ENCODE measurements at regions not wholly inside any gene's neighbourhood (a gene's known extent, or its start where the extent isn't known, plus 50 kb on each side); places are given as distances from the start of the nearest gene placed in this dataset.

DNA sequence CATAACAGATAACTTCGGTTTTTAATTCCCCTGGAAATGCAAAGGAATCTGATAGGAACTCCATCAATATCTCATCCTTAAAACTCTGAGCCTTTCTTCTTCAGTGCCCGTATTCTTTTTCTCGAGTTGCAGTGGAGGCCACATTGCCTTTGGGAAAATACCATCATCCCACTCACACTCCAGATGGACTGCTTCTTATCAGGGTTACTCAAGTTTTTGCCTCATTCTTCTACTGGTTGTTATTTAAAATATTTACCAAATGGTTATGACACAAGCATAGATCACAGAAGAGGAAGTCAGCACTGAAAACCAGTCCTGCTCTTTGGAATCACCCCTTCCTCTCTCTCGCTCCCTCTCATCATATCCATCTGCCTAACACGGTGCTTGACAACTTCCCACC lies 1020.5 kb upstream of the SLC10A2 start (continued):
- TF ChIP-seq, protein P1, sequence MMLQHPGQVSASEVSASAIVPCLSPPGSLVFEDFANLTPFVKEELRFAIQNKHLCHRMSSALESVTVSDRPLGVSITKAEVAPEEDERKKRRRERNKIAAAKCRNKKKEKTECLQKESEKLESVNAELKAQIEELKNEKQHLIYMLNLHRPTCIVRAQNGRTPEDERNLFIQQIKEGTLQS (IDR thresholded peaks at IDR 0.05), result no peak
- no peak for TF ChIP-seq JUND (IDR thresholded peaks at IDR 0.05)
- no peak for TF ChIP-seq FOSL1 (IDR thresholded peaks at IDR 0.05; ENCODE audit: low read depth)
- no peak for TF ChIP-seq EZH2phosphoT487 (IDR thresholded peaks at IDR 0.05; ENCODE audit: borderline replicate concordance)
- TF ChIP-seq ELF1 (IDR thresholded peaks at IDR 0.05; ENCODE audit: borderline replicate concordance, low read depth), result no peak

DNA sequence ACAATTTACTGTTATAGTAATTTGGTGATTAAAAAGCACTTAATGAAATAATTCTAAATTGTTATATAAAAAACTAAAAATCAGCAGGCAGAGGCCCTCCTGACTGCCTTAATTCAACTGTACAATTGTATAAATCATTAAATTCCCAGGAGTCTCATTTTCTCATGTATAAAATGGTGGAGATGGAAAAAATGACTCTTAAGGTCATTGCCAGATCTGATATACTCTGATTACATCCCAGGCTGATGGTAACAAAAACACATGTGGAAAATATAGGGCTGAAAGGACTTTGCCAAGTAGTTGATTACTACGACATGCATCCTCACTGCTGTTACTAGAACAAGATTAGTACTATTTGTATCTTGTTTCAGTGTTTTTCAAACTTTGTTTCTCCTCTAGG lies 1020.0 kb upstream of the SLC10A2 start:
- Histone ChIP-seq H3K36me3 (ENCODE audit: control insufficient read depth in 1 of 2, insufficient read depth in 2 of 2, low read length in 2 of 2) (no peaks in the 10 kb centered on the region), H3K27ac (ENCODE audit: low read depth, low read length) (no peak overlapping the region), H3K27me3 (ENCODE audit: insufficient read depth, low read length) (no peaks in the 10 kb centered on the region), H4K20me1 (ENCODE audit: insufficient read depth) (no peaks in the 10 kb centered on the region), H3K9ac (ENCODE audit: low read length) (no peak overlapping the region), H3K4me1 (ENCODE audit: control insufficient read depth in 1 of 2, insufficient read depth in 2 of 2, low read length in 2 of 2) (no peaks in the 10 kb centered on the region), H3K9me2 (ENCODE audit: insufficient read depth) (no peaks in the 10 kb centered on the region; the same call in 1 of the 2 replicates), H3K4me3 (replicated peaks in 1 of 2; ENCODE audit: low read depth in 1 of 2, low read length in 2 of 2) (no peak overlapping the region), H3K79me2 (ENCODE audit: insufficient read depth, low read length) (no peaks in the 10 kb centered on the region), H2AFZ (ENCODE audit: low read depth, low read length, poor library complexity, severe bottlenecking) (no peak overlapping the region), H3K9me3 (ENCODE audit: control insufficient read depth in 1 of 2, insufficient read depth in 1 of 2, low read depth in 1 of 2, low read length in 2 of 2) (no peaks in the 10 kb centered on the region), H3K4me2 (ENCODE audit: low read length) (no peak overlapping the region)
- ChIA-PET POLR2A (no interaction called here), CTCF (no interaction called here), RAD21 (ENCODE audit: low non-redundant PET in 1 of 2, low total read pairs in 2 of 2, uncharacterized antibody in 2 of 2, unreplicated experiment in 2 of 2) (no interaction called here)
- TF ChIP-seq JUND (IDR thresholded peaks at IDR 0.05) (no peak), SIN3A (IDR thresholded peaks at IDR 0.05; ENCODE audit: low read depth) (no peak), POLR2A (IDR thresholded peaks at IDR 0.05; ENCODE audit: borderline replicate concordance, extremely low read depth, insufficient read depth, insufficient read length) (no peak), SP1 (IDR thresholded peaks at IDR 0.05; ENCODE audit: low read depth) (no peak), POLR2AphosphoS5 (IDR thresholded peaks at IDR 0.05; ENCODE audit: low read depth, low read length) (no peak), RAD21 (IDR thresholded peaks at IDR 0.05; ENCODE audit: low read depth) (no peak), CEBPB (IDR thresholded peaks at IDR 0.05; ENCODE audit: low read depth) (no peak)
- TF ChIP-seq, protein P1 (IDR thresholded peaks at IDR 0.05), result no peak
- TF ChIP-seq, protein P2, sequence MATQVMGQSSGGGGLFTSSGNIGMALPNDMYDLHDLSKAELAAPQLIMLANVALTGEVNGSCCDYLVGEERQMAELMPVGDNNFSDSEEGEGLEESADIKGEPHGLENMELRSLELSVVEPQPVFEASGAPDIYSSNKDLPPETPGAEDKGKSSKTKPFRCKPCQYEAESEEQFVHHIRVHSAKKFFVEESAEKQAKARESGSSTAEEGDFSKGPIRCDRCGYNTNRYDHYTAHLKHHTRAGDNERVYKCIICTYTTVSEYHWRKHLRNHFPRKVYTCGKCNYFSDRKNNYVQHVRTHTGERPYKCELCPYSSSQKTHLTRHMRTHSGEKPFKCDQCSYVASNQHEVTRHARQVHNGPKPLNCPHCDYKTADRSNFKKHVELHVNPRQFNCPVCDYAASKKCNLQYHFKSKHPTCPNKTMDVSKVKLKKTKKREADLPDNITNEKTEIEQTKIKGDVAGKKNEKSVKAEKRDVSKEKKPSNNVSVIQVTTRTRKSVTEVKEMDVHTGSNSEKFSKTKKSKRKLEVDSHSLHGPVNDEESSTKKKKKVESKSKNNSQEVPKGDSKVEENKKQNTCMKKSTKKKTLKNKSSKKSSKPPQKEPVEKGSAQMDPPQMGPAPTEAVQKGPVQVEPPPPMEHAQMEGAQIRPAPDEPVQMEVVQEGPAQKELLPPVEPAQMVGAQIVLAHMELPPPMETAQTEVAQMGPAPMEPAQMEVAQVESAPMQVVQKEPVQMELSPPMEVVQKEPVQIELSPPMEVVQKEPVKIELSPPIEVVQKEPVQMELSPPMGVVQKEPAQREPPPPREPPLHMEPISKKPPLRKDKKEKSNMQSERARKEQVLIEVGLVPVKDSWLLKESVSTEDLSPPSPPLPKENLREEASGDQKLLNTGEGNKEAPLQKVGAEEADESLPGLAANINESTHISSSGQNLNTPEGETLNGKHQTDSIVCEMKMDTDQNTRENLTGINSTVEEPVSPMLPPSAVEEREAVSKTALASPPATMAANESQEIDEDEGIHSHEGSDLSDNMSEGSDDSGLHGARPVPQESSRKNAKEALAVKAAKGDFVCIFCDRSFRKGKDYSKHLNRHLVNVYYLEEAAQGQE (IDR thresholded peaks at IDR 0.05; ENCODE audit: low read depth), result no peak
- TF ChIP-seq, protein P3, sequence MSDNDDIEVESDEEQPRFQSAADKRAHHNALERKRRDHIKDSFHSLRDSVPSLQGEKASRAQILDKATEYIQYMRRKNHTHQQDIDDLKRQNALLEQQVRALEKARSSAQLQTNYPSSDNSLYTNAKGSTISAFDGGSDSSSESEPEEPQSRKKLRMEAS (IDR thresholded peaks at IDR 0.05), result no peak
- BruUV-seq (replicated peaks), result no TSS peak
- intact Hi-C loops (cut with micrococcal nuclease), result no loop called here
- DNase-seq (ENCODE audit: low read depth, low spot score) (no peak), ATAC-seq (no peak)

Data from HCT116 (cell line).